Uterus (tissue), 3 donors: ENCODE measurements at regions not wholly inside any gene's neighbourhood (a gene's known extent, or its start where the extent isn't known, plus 50 kb on each side); places are given as distances from the start of the nearest gene placed in this dataset.

Source experiments
- DNase-seq, 2 donors: peaks; one replicate each; pipeline ENCODE4 v3.0.0-alpha.2; 2019 to 2020
- H3K27ac ChIP-seq, 2 donors: fragments of 200-600 bp; sonication (generic); 1 replicate in 1 of 2; 2 replicates in 1 of 2; pipeline ENCODE4 v1.5.1; 2016 to 2018
- H3K27me3 ChIP-seq, 2 donors: fragments of 200-600 bp; sonication (generic); one replicate each; pipeline ENCODE4 v1.5.1; 2018 to 2019; ENCODE audit warnings: control low read depth in 1 of 2
- H3K36me3 ChIP-seq, 2 donors: fragments of 200-600 bp; sonication (generic); one replicate each; pipeline ENCODE4 v1.5.1; 2019; ENCODE audit warnings: control low read depth in 1 of 2
- H3K4me1 ChIP-seq, 2 donors: fragments of 200-600 bp; sonication (generic); one replicate each; pipeline ENCODE4 v1.5.1; 2018 to 2019; ENCODE audit warnings: control low read depth in 1 of 2
- H3K4me3 ChIP-seq, 2 donors: fragments of 200-600 bp; sonication (generic); 1 replicate in 1 of 2; 2 replicates in 1 of 2; pipeline ENCODE4 v1.5.1; 2018 to 2019; ENCODE audit warnings: mild to moderate bottlenecking in 1 of 2
- H3K9me3 ChIP-seq, 2 donors: fragments of 200-600 bp; sonication (generic); one replicate each; pipeline ENCODE4 v1.5.1; 2019; ENCODE audit warnings: control low read depth in 1 of 2
- CTCF ChIP-seq, 4 experiments: fragments of 200-600 bp in 2 of 4; fragments of 450-650 bp in 2 of 4; sonication (generic) in 2 of 4; IDR thresholded peaks; one replicate each; pipeline ENCODE4 v1.5.1; 2016 to 2019; ENCODE audit warnings: antibody characterized with exemption in 4 of 4, mild to moderate bottlenecking in 2 of 4, moderate library complexity in 1 of 4
- POLR2A ChIP-seq, 2 donors: fragments of 450-650 bp; IDR thresholded peaks; one replicate each; pipeline ENCODE4 v1.6.1; 2016; ENCODE audit warnings: antibody characterized with exemption in 2 of 2, mild to moderate bottlenecking in 1 of 2, moderate library complexity in 1 of 2
- intact Hi-C: fragments of 100-400 bp; cut with DNase I; formaldehyde crosslinking; loops from one replicate; pipeline ENCODE4 v1.15.1; 2023; ENCODE audit warnings: low total_unique reads
- donor health status: DM: yes; HTN: yes; CAD: no.

- Histone ChIP-seq H3K36me3 (no peaks in the 10 kb centered on the region), H3K9me3 (no peaks in the 10 kb centered on the region), H3K4me1 (no peaks in the 10 kb centered on the region), H3K4me3 (no peak overlapping the region), H3K27ac (no peak overlapping the region), H3K27me3 (no peaks in the 10 kb centered on the region)
- TF ChIP-seq CTCF (IDR thresholded peaks at IDR 0.05) = no peak
- no peak for TF ChIP-seq POLR2A (IDR thresholded peaks at IDR 0.05)
- DNase-seq = no peak
- intact Hi-C loops = no loop called here
Observed at GRCh38 chr3:150076443-150076842, 105.7 kb upstream of the PFN2 start.

GRCh38 chr3:150075417-150075865, 104.7 kb upstream of the PFN2 start:
- H3K36me3 ChIP-seq = no peaks in the 10 kb centered on the region
- no peaks in the 10 kb centered on the region for H3K4me1 ChIP-seq
- no peak for TF ChIP-seq POLR2A (IDR thresholded peaks at IDR 0.05)
- H3K27ac ChIP-seq = peak overlapping the region in 1 of 2 donors; percentile 42
- no peaks in the 10 kb centered on the region for H3K27me3 ChIP-seq
- H3K9me3 ChIP-seq = no peaks in the 10 kb centered on the region
- no peak overlapping the region for H3K4me3 ChIP-seq
- no peak for DNase-seq
- intact Hi-C loops = no loop called here

GRCh38 chr3:150074697-150075416, 104.2 kb upstream of the PFN2 start:
- Histone ChIP-seq H3K4me1 (no peaks in the 10 kb centered on the region), H3K36me3 (no peaks in the 10 kb centered on the region), H3K27ac (peak overlapping the region; percentile 30 to 42), H3K4me3 (peak overlapping the region in 1 of 2 donors; percentile 3), H3K27me3 (no peaks in the 10 kb centered on the region), H3K9me3 (no peaks in the 10 kb centered on the region)
- no peak for TF ChIP-seq POLR2A (IDR thresholded peaks at IDR 0.05)
- no peak for TF ChIP-seq CTCF (IDR thresholded peaks at IDR 0.05)
- intact Hi-C loops = no loop called here
- DNase-seq = peak; percentile 23 to 30

GRCh38 chr3:150074277-150074676, 103.6 kb upstream of the PFN2 start:
- no peak for TF ChIP-seq CTCF (IDR thresholded peaks at IDR 0.05)
- TF ChIP-seq POLR2A (IDR thresholded peaks at IDR 0.05) = no peak
- intact Hi-C loops = no loop called here
- Histone ChIP-seq H3K36me3 (no peaks in the 10 kb centered on the region), H3K27ac (peak overlapping the region; percentile 30 to 42), H3K9me3 (no peaks in the 10 kb centered on the region), H3K4me1 (no peaks in the 10 kb centered on the region), H3K4me3 (peak overlapping the region in 1 of 2 donors; percentile 3), H3K27me3 (no peaks in the 10 kb centered on the region)
- DNase-seq = no peak

GRCh38 chr3:150073513-150073912, 102.8 kb upstream of the PFN2 start:
- DNase-seq = no peak

More at GRCh38 chr3:150073513-150073912, 102.8 kb upstream of the PFN2 start:
- intact Hi-C loops = no loop called here
- no peaks in the 10 kb centered on the region for H3K27me3 ChIP-seq
- H3K36me3 ChIP-seq = no peaks in the 10 kb centered on the region
- H3K4me3 ChIP-seq = no peak overlapping the region
- TF ChIP-seq POLR2A (IDR thresholded peaks at IDR 0.05) (no peak), CTCF (IDR thresholded peaks at IDR 0.05) (no peak)
- no peak overlapping the region for H3K27ac ChIP-seq
- H3K9me3 ChIP-seq = no peaks in the 10 kb centered on the region
- H3K4me1 ChIP-seq = no peaks in the 10 kb centered on the region
